ENCODE measurements at regions not wholly inside any gene's neighbourhood (a gene's known extent, or its start where the extent isn't known, plus 50 kb on each side); places are given as distances from the start of the nearest gene placed in this dataset.

DNA sequence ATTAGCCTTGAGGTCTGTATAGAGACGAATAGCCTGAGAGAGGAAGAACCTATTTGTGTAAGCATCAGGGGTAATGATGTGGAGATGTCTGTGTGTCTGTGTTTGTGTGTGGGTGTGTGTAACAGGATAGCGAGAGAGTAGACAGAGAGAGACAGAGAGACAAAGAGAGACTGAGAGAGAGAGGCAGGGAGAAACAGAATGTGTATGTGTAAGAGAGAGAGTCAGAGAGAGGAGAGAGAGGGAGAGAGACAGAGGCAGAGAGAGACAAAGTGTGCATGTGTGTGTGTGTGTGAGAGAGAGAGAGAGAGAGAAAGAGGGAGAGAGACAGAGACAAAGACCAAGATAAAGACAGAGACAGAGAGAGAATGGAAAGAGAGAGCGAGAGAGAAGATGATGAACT is 396.1 kb downstream of the PAX1 start:
- TF ChIP-seq, protein P1, sequence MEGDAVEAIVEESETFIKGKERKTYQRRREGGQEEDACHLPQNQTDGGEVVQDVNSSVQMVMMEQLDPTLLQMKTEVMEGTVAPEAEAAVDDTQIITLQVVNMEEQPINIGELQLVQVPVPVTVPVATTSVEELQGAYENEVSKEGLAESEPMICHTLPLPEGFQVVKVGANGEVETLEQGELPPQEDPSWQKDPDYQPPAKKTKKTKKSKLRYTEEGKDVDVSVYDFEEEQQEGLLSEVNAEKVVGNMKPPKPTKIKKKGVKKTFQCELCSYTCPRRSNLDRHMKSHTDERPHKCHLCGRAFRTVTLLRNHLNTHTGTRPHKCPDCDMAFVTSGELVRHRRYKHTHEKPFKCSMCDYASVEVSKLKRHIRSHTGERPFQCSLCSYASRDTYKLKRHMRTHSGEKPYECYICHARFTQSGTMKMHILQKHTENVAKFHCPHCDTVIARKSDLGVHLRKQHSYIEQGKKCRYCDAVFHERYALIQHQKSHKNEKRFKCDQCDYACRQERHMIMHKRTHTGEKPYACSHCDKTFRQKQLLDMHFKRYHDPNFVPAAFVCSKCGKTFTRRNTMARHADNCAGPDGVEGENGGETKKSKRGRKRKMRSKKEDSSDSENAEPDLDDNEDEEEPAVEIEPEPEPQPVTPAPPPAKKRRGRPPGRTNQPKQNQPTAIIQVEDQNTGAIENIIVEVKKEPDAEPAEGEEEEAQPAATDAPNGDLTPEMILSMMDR (IDR thresholded peaks at IDR 0.05), result no peak
- TF ChIP-seq POLR2A (IDR thresholded peaks at IDR 0.05), result no peak
